ENCODE measurements at regions not wholly inside any gene's neighbourhood (a gene's known extent, or its start where the extent isn't known, plus 50 kb on each side); places are given as distances from the start of the nearest gene placed in this dataset.

DNA sequence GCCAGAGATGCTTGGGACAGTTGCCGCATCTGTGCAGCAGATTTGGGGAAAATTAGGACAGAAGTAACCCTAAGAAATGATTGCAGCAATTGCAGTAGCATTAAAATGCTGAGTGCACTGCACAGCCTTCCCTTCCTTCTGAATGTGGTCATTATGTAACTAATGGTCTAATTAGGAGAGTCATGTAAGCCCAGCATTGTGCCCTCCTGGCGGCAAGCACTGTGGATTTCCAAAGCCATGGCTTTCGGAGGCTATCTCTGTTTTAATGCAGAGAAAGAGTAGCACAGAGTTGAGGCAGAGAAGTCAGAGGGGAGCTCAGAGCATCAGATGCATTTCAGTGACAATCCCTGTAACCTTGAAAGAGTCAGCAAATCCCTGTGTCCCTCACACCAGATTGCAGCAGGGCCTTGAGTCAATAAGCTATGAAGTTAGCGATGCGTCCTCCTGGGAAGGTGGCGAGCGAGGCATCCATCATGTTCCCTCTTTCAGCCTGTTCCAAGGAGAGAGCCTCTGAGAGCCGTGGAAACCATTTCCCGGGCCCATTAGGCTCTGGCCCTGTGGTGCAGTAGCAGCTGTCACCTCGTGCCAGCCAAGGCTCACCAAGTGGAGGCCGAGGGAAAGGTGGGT is 307.2 kb downstream of the FBXO15 start:
- Histone ChIP-seq H3K4me2 (ENCODE audit: extremely low read depth, insufficient read depth, low read length) (no peak overlapping the region), H3K36me3 (ENCODE audit: control insufficient read depth, insufficient read depth, low read length) (no peaks in the 10 kb centered on the region), H3K27me3 (ENCODE audit: control insufficient read depth, insufficient read depth, low read length) (no peaks in the 10 kb centered on the region), H3K4me1 (ENCODE audit: control insufficient read depth, extremely low read depth, insufficient read depth, low read length) (no peaks in the 10 kb centered on the region), H4K20me1 (ENCODE audit: control insufficient read depth, extremely low read depth, insufficient read depth, low read length) (no peaks in the 10 kb centered on the region), H3K9ac (ENCODE audit: insufficient read depth, low read length) (no peak overlapping the region), H3K27ac (ENCODE audit: insufficient read depth, low read length) (no peak overlapping the region), H2AFZ (ENCODE audit: low read length) (no peak overlapping the region), H3K9me3 (ENCODE audit: control insufficient read depth, insufficient read depth, low read depth, low read length) (no peaks in the 10 kb centered on the region), H3K79me2 (ENCODE audit: control insufficient read depth, insufficient read depth, low read length) (no peaks in the 10 kb centered on the region), H3K4me3 (replicated peaks in 1 of 4; ENCODE audit: control extremely low read depth in 1 of 4, insufficient read depth in 1 of 4, low read depth in 3 of 4, low read length in 4 of 4) (no peak overlapping the region)
- DNase-seq (ENCODE audit: low read depth in 2 of 2): no peak
- TF ChIP-seq, protein P1, sequence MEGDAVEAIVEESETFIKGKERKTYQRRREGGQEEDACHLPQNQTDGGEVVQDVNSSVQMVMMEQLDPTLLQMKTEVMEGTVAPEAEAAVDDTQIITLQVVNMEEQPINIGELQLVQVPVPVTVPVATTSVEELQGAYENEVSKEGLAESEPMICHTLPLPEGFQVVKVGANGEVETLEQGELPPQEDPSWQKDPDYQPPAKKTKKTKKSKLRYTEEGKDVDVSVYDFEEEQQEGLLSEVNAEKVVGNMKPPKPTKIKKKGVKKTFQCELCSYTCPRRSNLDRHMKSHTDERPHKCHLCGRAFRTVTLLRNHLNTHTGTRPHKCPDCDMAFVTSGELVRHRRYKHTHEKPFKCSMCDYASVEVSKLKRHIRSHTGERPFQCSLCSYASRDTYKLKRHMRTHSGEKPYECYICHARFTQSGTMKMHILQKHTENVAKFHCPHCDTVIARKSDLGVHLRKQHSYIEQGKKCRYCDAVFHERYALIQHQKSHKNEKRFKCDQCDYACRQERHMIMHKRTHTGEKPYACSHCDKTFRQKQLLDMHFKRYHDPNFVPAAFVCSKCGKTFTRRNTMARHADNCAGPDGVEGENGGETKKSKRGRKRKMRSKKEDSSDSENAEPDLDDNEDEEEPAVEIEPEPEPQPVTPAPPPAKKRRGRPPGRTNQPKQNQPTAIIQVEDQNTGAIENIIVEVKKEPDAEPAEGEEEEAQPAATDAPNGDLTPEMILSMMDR (conservative IDR thresholded peaks at IDR 0.05 in 1 of 2, IDR thresholded peaks at IDR 0.05 in 1 of 2; ENCODE audit: low read depth in 1 of 2, low read length in 2 of 2): no peak
- no peak for TF ChIP-seq EZH2 (IDR thresholded peaks at IDR 0.05; ENCODE audit: low read length, missing control alignments)

DNA sequence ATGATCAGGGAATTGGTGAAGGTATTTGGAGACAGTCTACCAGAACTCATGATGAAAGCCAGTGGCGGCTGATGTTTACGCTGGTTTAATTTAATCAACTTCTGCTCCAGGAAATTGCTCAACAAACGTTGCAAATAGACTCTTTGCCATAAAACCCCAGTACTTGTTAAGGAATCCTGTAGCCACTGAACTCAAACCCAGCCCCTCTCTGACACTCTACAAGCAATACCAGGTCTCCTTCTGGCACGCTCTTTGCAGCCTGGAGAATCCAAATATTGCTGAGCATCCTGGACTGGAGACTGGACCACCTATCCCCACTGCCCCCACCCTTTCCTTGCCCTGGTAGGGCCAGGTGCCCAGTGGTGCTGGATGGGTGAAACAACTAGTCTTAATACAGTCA is 308.2 kb downstream of the FBXO15 start:
- no peak for TF ChIP-seq EZH2 (IDR thresholded peaks at IDR 0.05; ENCODE audit: low read length, missing control alignments)
- TF ChIP-seq, protein P1 (conservative IDR thresholded peaks at IDR 0.05 in 1 of 2, IDR thresholded peaks at IDR 0.05 in 1 of 2; ENCODE audit: low read depth in 1 of 2, low read length in 2 of 2): no peak

DNA sequence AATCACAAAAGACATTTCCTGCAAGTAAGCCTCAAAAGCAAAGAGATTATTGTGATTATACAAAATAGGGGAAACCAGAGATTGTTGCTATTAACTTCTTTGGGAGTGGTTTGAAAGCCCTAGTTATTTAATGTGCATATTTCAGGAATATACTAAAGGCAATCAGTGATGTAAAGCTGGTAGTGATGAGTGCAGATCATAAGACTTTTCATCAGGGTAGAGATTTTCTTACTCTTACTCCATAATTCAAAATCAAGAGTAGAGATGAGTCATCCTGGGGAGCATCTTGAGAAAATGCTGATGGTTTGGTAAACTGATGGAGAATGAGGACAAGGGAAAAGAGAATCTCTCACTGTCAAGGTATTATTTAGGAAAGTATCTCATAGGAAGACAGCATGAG is 309.5 kb downstream of the FBXO15 start:
- no peak overlapping the region for H3K4me2 ChIP-seq (ENCODE audit: extremely low read depth, insufficient read depth, low read length)
- no peaks in the 10 kb centered on the region for H3K9me3 ChIP-seq (ENCODE audit: control insufficient read depth, insufficient read depth, low read depth, low read length)
- H2AFZ ChIP-seq (ENCODE audit: low read length): no peak overlapping the region
- H3K36me3 ChIP-seq (ENCODE audit: control insufficient read depth, insufficient read depth, low read length): no peaks in the 10 kb centered on the region
- no peak overlapping the region for H3K4me3 ChIP-seq (replicated peaks in 1 of 4; ENCODE audit: control extremely low read depth in 1 of 4, insufficient read depth in 1 of 4, low read depth in 3 of 4, low read length in 4 of 4)
- no peak overlapping the region for H3K27ac ChIP-seq (ENCODE audit: insufficient read depth, low read length)
- H3K9ac ChIP-seq (ENCODE audit: insufficient read depth, low read length): no peak overlapping the region
- TF ChIP-seq, protein P1 (conservative IDR thresholded peaks at IDR 0.05 in 1 of 2, IDR thresholded peaks at IDR 0.05 in 1 of 2; ENCODE audit: low read depth in 1 of 2, low read length in 2 of 2): no peak
- no peak for TF ChIP-seq EZH2 (IDR thresholded peaks at IDR 0.05; ENCODE audit: low read length, missing control alignments)
- H3K79me2 ChIP-seq (ENCODE audit: control insufficient read depth, insufficient read depth, low read length): no peaks in the 10 kb centered on the region
- no peaks in the 10 kb centered on the region for H3K4me1 ChIP-seq (ENCODE audit: control insufficient read depth, extremely low read depth, insufficient read depth, low read length)
- no peak for DNase-seq (ENCODE audit: low read depth in 2 of 2)
- H3K27me3 ChIP-seq (ENCODE audit: control insufficient read depth, insufficient read depth, low read length): no peaks in the 10 kb centered on the region
- no peaks in the 10 kb centered on the region for H4K20me1 ChIP-seq (ENCODE audit: control insufficient read depth, extremely low read depth, insufficient read depth, low read length)

More for the DNA sequence above, 308.2 kb downstream of the FBXO15 start:
- no peak overlapping the region for H2AFZ ChIP-seq (ENCODE audit: low read length)
- no peaks in the 10 kb centered on the region for H3K36me3 ChIP-seq (ENCODE audit: control insufficient read depth, insufficient read depth, low read length)
- H3K79me2 ChIP-seq (ENCODE audit: control insufficient read depth, insufficient read depth, low read length): no peaks in the 10 kb centered on the region
- H3K9ac ChIP-seq (ENCODE audit: insufficient read depth, low read length): no peak overlapping the region
- H3K4me2 ChIP-seq (ENCODE audit: extremely low read depth, insufficient read depth, low read length): no peak overlapping the region
- H3K27me3 ChIP-seq (ENCODE audit: control insufficient read depth, insufficient read depth, low read length): no peaks in the 10 kb centered on the region
- no peak overlapping the region for H3K4me3 ChIP-seq (replicated peaks in 1 of 4; ENCODE audit: control extremely low read depth in 1 of 4, insufficient read depth in 1 of 4, low read depth in 3 of 4, low read length in 4 of 4)
- H3K4me1 ChIP-seq (ENCODE audit: control insufficient read depth, extremely low read depth, insufficient read depth, low read length): no peaks in the 10 kb centered on the region
- DNase-seq (ENCODE audit: low read depth in 2 of 2): no peak
- no peak overlapping the region for H3K27ac ChIP-seq (ENCODE audit: insufficient read depth, low read length)
- no peaks in the 10 kb centered on the region for H4K20me1 ChIP-seq (ENCODE audit: control insufficient read depth, extremely low read depth, insufficient read depth, low read length)
- H3K9me3 ChIP-seq (ENCODE audit: control insufficient read depth, insufficient read depth, low read depth, low read length): no peaks in the 10 kb centered on the region

Data from fibroblast of lung (primary cell).